ENCODE measurements at regions not wholly inside any gene's neighbourhood (a gene's known extent, or its start where the extent isn't known, plus 50 kb on each side); places are given as distances from the start of the nearest gene placed in this dataset.

DNA sequence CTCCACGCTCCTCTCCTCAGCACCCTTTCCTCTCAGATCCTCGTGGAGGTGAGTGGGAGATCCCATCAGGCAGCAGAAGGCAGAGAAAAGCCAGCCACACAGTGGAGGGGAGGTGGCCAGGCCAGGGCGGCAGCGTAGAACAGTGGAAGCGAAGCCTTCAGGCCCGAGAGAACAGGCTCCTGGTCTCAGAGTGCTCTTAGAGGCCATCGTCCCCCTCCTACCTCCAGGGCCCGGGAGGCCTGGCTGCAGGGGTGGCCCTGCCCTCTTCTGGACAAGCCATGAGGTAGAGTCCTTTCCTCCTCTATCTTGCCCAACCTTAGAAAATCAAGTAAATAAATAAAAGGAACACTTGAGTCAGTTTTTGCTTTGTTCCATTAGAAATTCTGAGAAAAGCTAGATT is 202.0 kb downstream of the KATNAL1 start:
- DNase-seq, result no peak

DNA sequence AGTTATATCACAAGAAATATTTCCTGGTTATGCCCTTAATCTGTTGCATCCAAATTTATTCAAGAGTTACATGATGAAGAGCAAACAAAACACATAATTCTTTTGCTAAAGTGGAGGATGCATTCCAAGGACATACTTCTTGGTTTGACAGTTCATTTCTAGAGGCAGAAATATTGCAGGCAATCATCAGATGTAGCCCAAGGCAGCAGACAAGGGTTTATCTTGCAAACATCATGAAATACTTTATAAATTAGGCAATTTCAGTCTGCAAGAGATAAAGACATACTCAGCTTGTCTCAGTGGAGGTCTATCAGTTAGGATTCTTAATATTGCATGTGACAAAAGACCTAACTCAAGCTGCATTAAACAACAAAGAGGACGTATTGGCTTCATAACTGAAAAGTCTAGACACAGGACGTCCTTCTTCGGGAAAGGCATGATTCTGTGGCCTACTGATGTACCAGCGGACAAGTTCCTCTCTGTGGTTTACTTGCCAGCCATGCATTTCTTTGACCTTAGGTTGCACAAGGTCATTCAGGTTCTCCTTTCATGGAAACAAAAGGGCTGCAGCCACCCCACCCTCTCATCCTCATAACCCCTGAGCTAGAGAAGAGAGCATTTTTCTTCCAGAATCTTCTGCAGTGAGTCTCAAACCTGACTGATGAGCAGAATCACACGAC is 204.1 kb downstream of the KATNAL1 start:
- no peak for DNase-seq

DNA sequence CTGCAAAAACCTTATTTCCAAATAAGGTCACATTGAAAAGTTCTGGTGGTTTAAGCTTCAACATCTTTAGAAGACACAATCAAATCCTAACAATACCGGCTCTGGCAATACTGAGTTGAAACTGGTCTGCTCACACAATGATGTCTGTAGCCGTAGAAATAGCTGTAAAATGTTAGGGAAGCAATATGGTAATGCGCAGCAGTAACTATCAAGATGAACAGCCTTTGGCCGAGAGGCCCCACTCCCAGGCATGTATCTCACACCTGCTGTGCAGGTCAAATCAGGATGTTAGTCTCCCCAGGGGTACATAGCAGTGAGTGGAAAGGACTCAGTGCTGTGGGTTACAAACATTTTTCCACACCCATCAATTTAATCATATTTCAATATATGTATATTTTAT is 207.1 kb downstream of the KATNAL1 start:
- no peak for DNase-seq

DNA sequence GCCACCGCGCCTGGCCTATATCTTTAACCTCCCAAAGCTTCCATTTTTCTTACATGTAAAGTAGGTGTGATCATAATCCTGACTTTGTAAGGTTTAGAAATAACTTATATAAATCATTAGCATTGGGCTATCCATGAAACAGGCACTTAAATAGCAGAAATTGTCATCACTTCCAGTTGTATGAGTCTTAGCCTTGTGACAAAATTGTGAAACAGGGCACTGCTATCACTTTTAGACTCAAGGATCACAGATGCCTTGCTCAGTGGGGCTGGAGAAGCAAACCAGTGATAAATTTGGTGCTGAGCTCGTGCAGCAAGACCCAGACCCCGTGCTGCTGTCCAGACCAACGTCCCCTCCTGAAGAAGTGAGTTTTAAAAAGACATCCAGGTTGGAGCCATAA is 209.7 kb downstream of the KATNAL1 start:
- DNase-seq, result no peak

GRCh38 chr13:30097089-30097488 is 210.3 kb downstream of the KATNAL1 start:
- no peak for DNase-seq

- DNase-seq, result no peak
Observed at GRCh38 chr13:30094015-30094414, 213.3 kb downstream of the KATNAL1 start.

- DNase-seq, result no peak
Observed at GRCh38 chr13:30093236-30093635, 214.1 kb downstream of the KATNAL1 start.

DNA sequence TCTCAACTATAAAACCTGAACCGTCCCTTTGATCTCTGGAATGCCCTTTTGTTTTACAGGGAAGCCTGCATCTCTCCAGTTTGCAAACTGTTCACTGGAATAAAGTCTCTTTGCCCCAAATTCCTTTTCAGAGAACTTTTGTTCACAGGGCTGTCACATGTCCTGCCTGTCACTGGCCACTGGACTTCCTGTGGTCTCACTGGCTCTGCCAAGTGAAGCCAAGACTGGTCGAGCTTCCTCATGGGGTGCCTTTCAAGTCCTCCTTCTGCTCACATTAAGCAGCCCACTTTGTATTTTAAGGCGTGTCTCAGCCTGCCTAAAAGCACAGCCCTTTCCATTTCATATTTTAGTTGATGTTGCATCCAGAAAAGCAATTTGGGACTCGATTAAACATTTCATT is 215.7 kb downstream of the KATNAL1 start:
- DNase-seq, result peak; percentile 54

DNA sequence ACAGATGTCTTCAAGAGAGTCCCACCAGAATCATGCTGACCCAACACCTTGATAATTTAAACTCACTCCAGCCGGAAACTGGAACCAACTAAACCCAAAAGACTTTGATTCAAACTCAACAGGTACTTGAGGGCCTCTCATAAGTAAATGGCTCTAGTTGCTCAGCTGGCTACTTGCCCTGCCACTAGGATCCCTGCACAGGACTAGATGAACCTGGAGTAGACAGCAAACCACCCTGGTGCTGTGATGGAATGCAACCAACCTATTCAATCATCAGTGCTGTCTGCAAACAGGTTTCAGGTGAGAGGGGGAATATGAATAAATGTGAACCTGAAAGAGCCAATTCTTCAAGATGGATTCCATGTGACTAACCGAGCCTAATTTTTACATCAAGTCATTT is 216.3 kb downstream of the KATNAL1 start:
- peak; percentile 32 for DNase-seq

DNA sequence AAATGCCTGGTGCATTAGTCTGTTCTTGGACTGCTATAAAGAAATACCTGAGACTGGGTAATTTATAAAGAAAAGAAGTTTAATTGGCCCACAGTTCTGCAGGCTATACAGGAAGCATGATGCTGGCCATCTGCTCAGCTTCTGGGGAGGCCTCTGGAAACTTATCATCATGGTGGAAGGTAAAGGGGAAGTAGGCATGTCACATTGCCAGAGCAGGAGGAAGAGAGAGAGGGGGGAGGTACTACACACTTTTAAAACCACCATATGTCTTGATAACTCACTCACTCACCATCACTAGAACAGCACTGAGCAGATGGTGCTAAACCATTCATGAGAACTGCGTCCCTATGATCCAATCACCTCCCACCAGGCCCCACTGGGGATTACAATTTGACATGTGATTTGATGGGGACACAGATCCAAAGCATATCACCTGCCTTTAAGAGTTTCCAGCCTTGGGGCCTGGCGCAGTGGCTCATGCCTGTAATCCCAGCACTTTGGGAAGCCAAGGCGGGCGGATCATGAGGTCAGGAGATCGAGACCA is 219.0 kb downstream of the KATNAL1 start:
- no peak for DNase-seq

- DNase-seq, result no peak
Observed at GRCh38 chr13:30085087-30085486, 222.3 kb downstream of the KATNAL1 start.

DNA sequence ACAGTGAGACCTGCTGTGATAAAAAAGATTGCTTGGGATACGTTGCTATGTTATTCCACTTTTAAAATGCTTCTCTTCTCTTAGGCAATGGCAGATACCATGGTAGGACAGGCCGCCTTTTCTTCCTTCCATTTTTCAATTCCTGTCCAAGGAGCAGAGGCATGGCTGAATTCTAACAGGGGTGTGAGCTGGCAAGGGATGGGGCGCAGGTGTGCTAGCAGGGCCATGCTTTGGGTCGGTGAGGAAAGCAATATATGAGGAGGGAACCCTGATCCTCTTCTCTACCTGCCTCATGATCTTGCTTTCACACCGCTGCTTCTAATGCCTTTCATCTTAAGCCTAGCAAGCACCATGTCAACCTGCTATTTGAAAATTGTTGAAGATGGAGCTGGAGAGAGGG is 225.0 kb downstream of the KATNAL1 start:
- DNase-seq, result no peak

GRCh38 chr13:30081331-30081730 is 226.0 kb downstream of the KATNAL1 start:
- DNase-seq, result no peak

DNA sequence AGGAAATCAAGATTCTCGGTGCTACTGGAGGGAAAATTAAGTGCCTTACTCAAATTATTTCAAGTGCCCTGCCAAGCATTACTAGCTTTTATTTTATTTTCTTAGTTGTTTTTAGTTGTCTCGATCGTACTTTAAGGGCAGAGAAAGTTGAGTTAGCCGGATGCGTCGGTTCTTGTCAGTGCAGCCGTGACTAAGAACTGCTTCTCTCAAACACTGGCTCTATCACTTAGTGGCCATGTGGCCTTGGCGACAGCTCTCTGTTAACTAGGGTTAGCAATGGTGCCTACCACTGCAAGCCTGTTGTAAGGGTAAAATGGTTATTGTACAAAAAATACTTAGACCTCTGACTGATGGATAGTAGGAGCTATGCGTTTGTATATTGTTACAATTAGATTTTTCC is 227.8 kb downstream of the KATNAL1 start:
- peak; percentile 97 for DNase-seq

GRCh38 chr13:30078059-30078458 is 227.6 kb upstream of the UBL3 start:
- DNase-seq, result peak; percentile 75

DNA sequence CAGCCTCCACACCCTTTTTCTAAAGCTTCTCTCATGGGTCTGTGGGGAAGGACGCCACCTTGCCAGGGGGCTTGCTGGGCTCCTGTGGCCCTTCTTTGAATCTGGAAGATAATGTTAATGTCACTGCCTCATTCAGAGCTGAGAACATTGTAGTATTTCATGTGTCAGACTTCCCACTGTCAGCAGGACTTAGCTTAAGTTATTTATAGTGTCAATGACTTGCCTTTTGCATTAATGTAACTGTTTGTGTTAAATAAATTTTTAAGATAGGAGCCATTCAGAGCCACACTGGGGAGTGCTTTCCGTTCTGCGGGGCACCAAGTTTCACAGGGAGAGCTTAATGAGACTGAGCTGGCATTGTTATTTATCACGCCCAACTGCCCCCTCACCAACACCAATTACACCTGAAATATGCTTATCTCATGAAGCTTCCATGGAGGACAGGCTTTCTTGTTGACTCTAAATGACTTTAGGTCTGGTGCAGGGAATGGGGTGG is 226.9 kb upstream of the UBL3 start:
- DNase-seq, result no peak

- no peak for DNase-seq
Observed at GRCh38 chr13:30074955-30075614, 224.7 kb upstream of the UBL3 start.

DNA sequence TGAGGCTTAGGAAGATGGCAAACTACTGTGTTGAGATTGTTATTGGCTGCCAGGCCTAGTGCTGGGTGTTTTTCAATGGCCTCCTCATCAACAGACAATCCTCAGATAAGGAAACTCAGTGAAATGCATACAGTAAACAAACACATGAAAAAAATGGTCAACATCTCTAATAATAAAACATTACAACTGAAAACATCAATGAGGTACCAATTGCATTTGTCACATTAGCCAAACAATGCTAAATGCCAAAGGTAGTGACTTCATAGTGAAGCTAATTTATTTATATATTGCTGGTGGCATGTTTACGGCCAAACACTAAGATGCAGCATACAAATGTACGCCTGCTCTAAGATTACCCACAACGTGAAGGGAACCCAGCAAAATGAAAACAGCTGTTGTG is 224.0 kb upstream of the UBL3 start:
- DNase-seq, result no peak

DNA sequence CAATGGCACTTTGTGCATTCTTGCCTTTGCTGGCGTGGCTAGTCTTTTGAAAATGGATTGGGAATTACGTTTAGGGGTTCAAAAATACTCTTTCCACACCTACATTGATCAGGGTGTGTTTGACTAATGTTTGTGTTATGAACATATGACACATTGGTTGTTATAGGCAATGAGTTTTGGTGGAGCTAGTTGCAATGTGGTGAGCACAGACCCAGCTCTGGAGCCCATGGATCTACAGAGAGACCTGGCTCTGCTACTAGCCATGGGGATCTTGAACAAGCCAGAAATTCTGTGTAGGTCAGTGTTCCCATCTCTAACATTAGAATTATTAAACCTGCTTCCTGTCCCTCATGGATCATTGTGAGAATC is 222.4 kb upstream of the UBL3 start:
- DNase-seq, result no peak

- no peak for DNase-seq
Observed at GRCh38 chr13:30071969-30072817, 221.8 kb upstream of the UBL3 start.

GRCh38 chr13:30065181-30065580 is 214.8 kb upstream of the UBL3 start:
- no peak for DNase-seq

- no peak for DNase-seq
Observed at GRCh38 chr13:30063892-30064291, 213.5 kb upstream of the UBL3 start.

DNA sequence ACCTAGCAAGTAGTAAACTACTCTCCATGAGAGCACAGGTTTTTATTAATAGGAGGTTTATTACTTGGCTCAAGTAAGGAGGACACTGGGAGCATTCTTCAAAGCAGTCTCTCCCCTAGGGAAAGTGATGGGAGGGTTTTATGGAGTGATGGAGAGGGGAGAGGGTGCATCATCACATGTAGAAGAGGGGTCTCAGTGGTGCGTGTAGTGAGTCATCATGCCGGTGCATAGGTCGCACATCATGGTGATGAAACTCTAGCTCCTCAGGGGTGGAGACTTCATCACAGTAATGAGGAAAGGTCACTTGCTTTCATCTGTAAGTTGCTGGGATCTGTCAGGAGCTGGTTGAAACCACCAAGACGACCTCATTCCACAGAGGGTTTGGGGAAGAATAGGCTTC is 210.8 kb upstream of the UBL3 start:
- DNase-seq, result no peak

DNA sequence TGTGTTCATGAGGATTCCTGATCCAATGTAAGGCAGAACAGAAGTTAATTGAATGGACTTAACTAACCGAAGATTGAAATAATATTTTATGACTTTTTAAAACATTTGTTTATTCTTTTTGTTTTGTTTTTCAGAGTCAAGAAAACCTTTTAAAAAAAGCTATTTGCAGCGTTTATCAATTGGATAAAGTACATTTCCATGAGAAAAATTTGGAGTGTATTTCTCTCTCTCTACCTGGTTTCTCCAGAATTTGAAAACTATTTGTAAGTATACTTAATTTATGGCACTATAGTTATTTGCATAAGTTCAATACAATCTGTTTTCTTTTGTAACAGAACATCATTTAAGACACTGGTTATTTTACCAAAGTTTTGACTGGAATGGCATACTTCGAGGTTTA is 208.0 kb upstream of the UBL3 start:
- DNase-seq, result no peak

Data from DMS79 treated with DMSO at 0.1 percent for 48 hours (cell line).